PC-9 (cell line): ENCODE measurements at regions not wholly inside any gene's neighbourhood (a gene's known extent, or its start where the extent isn't known, plus 50 kb on each side); places are given as distances from the start of the nearest gene placed in this dataset.

Experiments used
- BruUV-seq: library from RNA; stranded (reverse); fragments of 400-500 nt; replicated peaks from 2 replicates; lab custom pipeline; 2021; lab: Mats Ljungman, UMichigan
- CTCF ChIA-PET: fragments of 300-600 bp; sonication (Branson Sonifier 250); formaldehyde crosslinking; loops from one replicate; lab custom pipeline; 2022; ENCODE audit warnings: antibody characterized with exemption; lab: Charles Lee
- POLR2A ChIA-PET: fragments of 300-600 bp; sonication (Branson Sonifier 250); formaldehyde crosslinking; loops from one replicate; lab custom pipeline; 2022; ENCODE audit warnings: antibody characterized with exemption; ENCODE audit not compliant: unreplicated experiment; lab: Charles Lee
- DNase-seq, 2 experiments: peaks; one replicate each; pipeline versions ENCODE4 v3.0.0 to v3.0.0-alpha.2; 2015 to 2022; ENCODE audit warnings: mixed read lengths in 1 of 2
- H2AFZ ChIP-seq: fragments of 200-600 bp; sonication (generic); 2 replicates; pipeline ENCODE4 v1.8.1; 2017; ENCODE audit warnings: antibody characterized with exemption
- H3F3A ChIP-seq: fragments of 200-600 bp; sonication (generic); 2 replicates; pipeline ENCODE4 v1.8.1; 2017; ENCODE audit warnings: antibody characterized with exemption, mild to moderate bottlenecking, low read depth; ENCODE audit not compliant: insufficient read depth
- H3K27ac ChIP-seq: fragments of 200-600 bp; sonication (generic); 2 replicates; pipeline ENCODE4 v1.6.1; 2016; ENCODE audit warnings: mixed run types
- H3K27me3 ChIP-seq: fragments of 200-600 bp; sonication (generic); 2 replicates; pipeline ENCODE4 v1.6.1; 2016; ENCODE audit warnings: low read depth, mixed run types; ENCODE audit not compliant: insufficient read depth
- H3K36me3 ChIP-seq: fragments of 200-600 bp; sonication (generic); 2 replicates; pipeline ENCODE4 v1.6.1; 2016; ENCODE audit warnings: low read depth, mixed run types
- H3K4me1 ChIP-seq: fragments of 200-600 bp; sonication (generic); replicated peaks from 2 replicates; pipeline ENCODE4 v1.6.1; 2016; ENCODE audit warnings: mixed run types; ENCODE audit not compliant: insufficient read depth
- H3K4me2 ChIP-seq: fragments of 200-600 bp; sonication (generic); 2 replicates; pipeline ENCODE4 v1.6.1; 2017; ENCODE audit warnings: mixed run types
- H3K4me3 ChIP-seq: fragments of 200-600 bp; sonication (generic); 2 replicates; pipeline ENCODE4 v1.6.1; 2016; ENCODE audit warnings: mixed run types
- H3K79me2 ChIP-seq: fragments of 200-600 bp; sonication (generic); 2 replicates; pipeline ENCODE4 v1.6.1; 2017; ENCODE audit warnings: low read depth, mixed run types
- H3K9me2 ChIP-seq: fragments of 200-600 bp; sonication (generic); 2 replicates; pipeline ENCODE4 v1.8.1; 2017; ENCODE audit warnings: mild to moderate bottlenecking; ENCODE audit not compliant: insufficient read depth
- H3K9me3 ChIP-seq: fragments of 200-600 bp; sonication (generic); 2 replicates; pipeline ENCODE4 v1.8.1; 2016; ENCODE audit warnings: low read depth; ENCODE audit not compliant: insufficient read depth
- H4K20me1 ChIP-seq: fragments of 200-600 bp; sonication (generic); 2 replicates; pipeline ENCODE4 v1.8.1; 2017; ENCODE audit not compliant: insufficient read depth
- CTCF ChIP-seq: fragments of 200-600 bp; sonication (generic); conservative IDR thresholded peaks from 2 replicates; pipeline ENCODE4 v1.6.1; 2017; ENCODE audit warnings: mixed run types, antibody characterized with exemption, mild to moderate bottlenecking, moderate library complexity
- EZH2 ChIP-seq: fragments of 200-600 bp; sonication (generic); IDR thresholded peaks from 2 replicates; pipeline ENCODE4 v1.8.0; 2017; ENCODE audit warnings: antibody characterized with exemption, low read depth
- intact Hi-C: fragments of 100-400 bp; cut with micrococcal nuclease; formaldehyde crosslinking; loops from one replicate; pipeline ENCODE4 v1.10.0; 2022; ENCODE audit not compliant: unreplicated experiment

DNA sequence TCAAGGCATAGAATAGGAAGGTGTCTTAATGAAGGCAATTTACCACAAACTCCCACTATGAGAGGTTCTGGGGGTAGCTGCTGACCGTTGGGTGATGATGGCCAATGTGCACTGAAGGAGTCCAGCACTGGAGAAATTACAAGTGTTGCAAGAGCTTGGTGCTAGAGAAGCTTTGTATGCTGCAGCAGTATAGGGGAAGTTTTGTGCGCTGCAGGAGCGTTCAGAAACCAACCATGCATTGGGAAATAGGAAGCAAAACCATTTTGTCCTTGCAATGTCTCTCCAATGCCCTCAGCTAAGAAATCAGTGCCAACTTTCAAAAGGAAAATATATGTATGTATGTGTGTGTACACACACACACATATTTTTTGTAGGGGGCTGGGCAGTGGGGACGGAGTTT is 441.6 kb upstream of the NAALADL2 start:
- Histone ChIP-seq H4K20me1 (no peaks in the 10 kb centered on the region), H3K4me1 (no peaks in the 10 kb centered on the region), H3K79me2 (no peaks in the 10 kb centered on the region), H3K27me3 (no peaks in the 10 kb centered on the region), H3K9me2 (peaks cover 2% of the 10 kb centered on the region; the same call in 1 of the 2 replicates), H3K9me3 (no peaks in the 10 kb centered on the region), H2AFZ (no peak overlapping the region), H3K36me3 (no peaks in the 10 kb centered on the region), H3K27ac (no peak overlapping the region), H3F3A (no peaks in the 10 kb centered on the region), H3K4me2 (no peak overlapping the region), H3K4me3 (no peak overlapping the region)
- ChIA-PET POLR2A (no interaction called here), CTCF (no interaction called here)
- TF ChIP-seq CTCF (no peak), EZH2 (no peak)
- no TSS peak for BruUV-seq
- no peak for DNase-seq
- intact Hi-C loops, result no loop called here

- no peaks in the 10 kb centered on the region for H3K4me1 ChIP-seq
- no peak for DNase-seq
- POLR2A ChIA-PET, result no interaction called here
- no peak overlapping the region for H3K4me2 ChIP-seq
- no peaks in the 10 kb centered on the region for H3K79me2 ChIP-seq
- H3K27me3 ChIP-seq, result no peaks in the 10 kb centered on the region
- no peaks in the 10 kb centered on the region for H3K9me3 ChIP-seq
- H2AFZ ChIP-seq, result no peak overlapping the region
- H4K20me1 ChIP-seq, result no peaks in the 10 kb centered on the region
- intact Hi-C loops, result no loop called here
- BruUV-seq, result no TSS peak
- peaks cover 4% of the 10 kb centered on the region; the same call in 1 of the 2 replicates for H3K9me2 ChIP-seq
- no peak overlapping the region for H3K27ac ChIP-seq
- CTCF ChIA-PET, result no interaction called here
- TF ChIP-seq EZH2 (no peak), CTCF (no peak)
- H3K36me3 ChIP-seq, result no peaks in the 10 kb centered on the region
- H3K4me3 ChIP-seq, result no peak overlapping the region
- H3F3A ChIP-seq, result no peaks in the 10 kb centered on the region
Measured at GRCh38 chr3:174419216-174419615, 439.9 kb upstream of the NAALADL2 start.

GRCh38 chr3:174423936-174424335 is 435.2 kb upstream of the NAALADL2 start:
- H4K20me1 ChIP-seq, result no peaks in the 10 kb centered on the region
- no peak for DNase-seq
- no peaks in the 10 kb centered on the region for H3K27me3 ChIP-seq
- ChIA-PET CTCF (no interaction called here), POLR2A (no interaction called here)
- H3K36me3 ChIP-seq, result no peaks in the 10 kb centered on the region
- no peak overlapping the region for H3K27ac ChIP-seq
- H2AFZ ChIP-seq, result no peak overlapping the region
- intact Hi-C loops, result no loop called here
- H3K4me2 ChIP-seq, result no peak overlapping the region
- no peaks in the 10 kb centered on the region for H3K9me3 ChIP-seq
- H3F3A ChIP-seq, result no peaks in the 10 kb centered on the region
- H3K9me2 ChIP-seq, result peaks cover 4% of the 10 kb centered on the region; the same call in 1 of the 2 replicates
- no peak overlapping the region for H3K4me3 ChIP-seq
- no peaks in the 10 kb centered on the region for H3K4me1 ChIP-seq
- TF ChIP-seq CTCF (no peak), EZH2 (no peak)
- H3K79me2 ChIP-seq, result no peaks in the 10 kb centered on the region
- BruUV-seq, result no TSS peak
